HAP-1 (cell line): ENCODE measurements at regions not wholly inside any gene's neighbourhood (a gene's known extent, or its start where the extent isn't known, plus 50 kb on each side); places are given as distances from the start of the nearest gene placed in this dataset.

ENCODE experiments used
- DNase-seq, 2 experiments: peaks; one replicate each; pipeline ENCODE4 v3.0.0-alpha.2; 2016 to 2020; ENCODE audit warnings: low spot score in 2 of 2
- H3K27me3 ChIP-seq: fragments of 250-450 bp; sonication (Bioruptor Pico); 2 replicates; pipeline ENCODE4 v1.5.1; 2020; ENCODE audit warnings: low read depth, mild to moderate bottlenecking, moderate library complexity
- H3K36me3 ChIP-seq: fragments of 250-450 bp; sonication (Bioruptor Pico); replicated peaks from 2 replicates; pipeline ENCODE4 v1.5.1; 2020; ENCODE audit warnings: mild to moderate bottlenecking
- H3K4me1 ChIP-seq: fragments of 250-450 bp; sonication (Bioruptor Pico); 2 replicates; pipeline ENCODE4 v1.5.1; 2020; ENCODE audit warnings: mild to moderate bottlenecking
- H3K4me3 ChIP-seq: fragments of 250-450 bp; sonication (Bioruptor Pico); 2 replicates; pipeline ENCODE4 v1.5.1; 2020; ENCODE audit warnings: mild to moderate bottlenecking, moderate library complexity
- H3K9me3 ChIP-seq: fragments of 250-450 bp; sonication (Bioruptor Pico); 2 replicates; pipeline ENCODE4 v1.5.1; 2020; ENCODE audit warnings: mild to moderate bottlenecking, moderate library complexity
- in situ Hi-C: fragments of 300-500 bp; cut with MboI; formaldehyde crosslinking; loops from 3 replicates; pipeline ENCODE4 v1.14.3; 2020; ENCODE audit warnings: low sequenced_read_pairs, inconsistent platforms, mixed read lengths

- H3K4me1 ChIP-seq: no peaks in the 10 kb centered on the region
- no peak overlapping the region for H3K4me3 ChIP-seq
- H3K36me3 ChIP-seq: no peaks in the 10 kb centered on the region
- in situ Hi-C loops: no loop called here
- no peaks in the 10 kb centered on the region for H3K9me3 ChIP-seq
- H3K27me3 ChIP-seq: no peaks in the 10 kb centered on the region
- DNase-seq: no peak
Measured at GRCh38 chr20:52593654-52594053, 378.5 kb upstream of the TSHZ2 start.

DNA sequence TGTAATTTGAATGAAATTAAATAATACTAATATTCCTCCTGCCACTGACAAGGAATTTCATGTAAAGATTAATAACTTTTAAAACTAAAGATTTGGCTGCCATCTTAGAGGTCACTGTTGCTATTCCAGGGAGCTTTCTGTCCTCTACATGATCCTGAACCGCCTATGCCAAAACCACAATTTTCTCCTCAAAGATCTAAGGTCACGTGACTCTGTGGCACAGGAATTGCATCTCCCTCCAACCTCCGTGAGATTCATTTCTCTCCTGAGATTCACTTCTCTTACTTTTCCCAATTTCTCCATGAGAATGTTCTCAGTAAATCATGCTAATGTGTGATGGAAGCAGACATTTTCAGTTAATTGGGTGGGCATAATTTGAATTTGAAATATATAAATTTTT lies 379.6 kb upstream of the TSHZ2 start:
- Histone ChIP-seq H3K4me3 (no peak overlapping the region), H3K27me3 (no peaks in the 10 kb centered on the region), H3K36me3 (no peaks in the 10 kb centered on the region), H3K4me1 (no peaks in the 10 kb centered on the region), H3K9me3 (no peaks in the 10 kb centered on the region)
- no peak for DNase-seq
- in situ Hi-C loops: no loop called here

GRCh38 chr20:52590100-52590499 lies 382.1 kb upstream of the TSHZ2 start:
- in situ Hi-C loops: no loop called here
- Histone ChIP-seq H3K27me3 (no peaks in the 10 kb centered on the region), H3K9me3 (no peaks in the 10 kb centered on the region), H3K4me3 (no peak overlapping the region), H3K36me3 (no peaks in the 10 kb centered on the region), H3K4me1 (no peaks in the 10 kb centered on the region)
- no peak for DNase-seq

DNA sequence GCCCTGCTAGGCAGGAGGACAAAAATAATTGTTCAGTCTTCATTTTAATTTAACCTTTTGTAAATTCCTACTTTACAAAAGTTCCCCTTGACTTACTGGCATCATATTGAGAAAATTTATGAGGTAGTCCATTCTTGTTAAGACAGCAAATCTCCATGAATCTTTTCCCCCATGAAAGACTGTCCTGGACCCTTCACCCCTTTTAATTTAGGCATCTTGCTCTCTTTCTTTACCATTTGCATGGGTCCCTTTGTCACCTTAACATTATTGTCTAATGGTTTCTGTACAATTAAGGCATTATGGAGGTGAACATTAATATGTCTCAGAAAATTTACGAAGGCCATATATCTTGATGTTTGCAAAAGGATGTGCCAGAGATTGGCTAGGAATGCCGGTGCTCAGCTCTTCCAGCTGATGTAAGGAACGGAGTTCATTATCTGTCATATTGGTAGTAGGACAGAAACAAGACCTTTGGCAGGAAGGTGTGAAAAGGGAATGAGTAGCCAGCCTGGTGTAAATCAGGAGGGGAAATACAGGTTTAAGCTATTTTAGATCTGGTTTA lies 382.8 kb upstream of the TSHZ2 start:
- Histone ChIP-seq H3K4me3 (no peak overlapping the region), H3K4me1 (no peaks in the 10 kb centered on the region), H3K27me3 (no peaks in the 10 kb centered on the region), H3K36me3 (no peaks in the 10 kb centered on the region), H3K9me3 (no peaks in the 10 kb centered on the region; the same call in 1 of the 2 replicates)
- in situ Hi-C loops: no loop called here
- DNase-seq: no peak

GRCh38 chr20:52586660-52587059 lies 385.5 kb upstream of the TSHZ2 start:
- Histone ChIP-seq H3K4me3 (no peak overlapping the region), H3K27me3 (no peaks in the 10 kb centered on the region), H3K36me3 (no peaks in the 10 kb centered on the region), H3K4me1 (no peaks in the 10 kb centered on the region), H3K9me3 (no peaks in the 10 kb centered on the region; the same call in 1 of the 2 replicates)
- in situ Hi-C loops: no loop called here
- DNase-seq: no peak

DNA sequence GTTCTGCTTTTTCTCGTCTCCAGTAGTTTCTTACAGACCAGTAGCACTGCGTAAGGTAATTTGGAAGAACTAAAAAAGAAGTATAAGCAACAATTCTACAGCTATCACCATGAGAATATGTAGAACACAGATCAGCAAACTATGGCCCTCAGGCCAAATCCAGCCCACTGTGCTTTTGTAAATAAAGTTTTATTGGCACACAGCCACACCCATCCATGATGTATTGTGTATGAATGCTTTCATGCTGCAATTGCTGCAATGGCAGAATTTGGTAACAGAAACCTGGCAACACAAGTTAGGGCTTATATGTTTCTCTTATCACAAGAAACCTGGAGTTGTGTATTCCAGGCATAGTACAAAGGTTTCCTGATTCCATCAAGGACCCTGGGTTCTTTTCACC lies 386.8 kb upstream of the TSHZ2 start:
- Histone ChIP-seq H3K9me3 (no peaks in the 10 kb centered on the region; the same call in 1 of the 2 replicates), H3K4me1 (no peaks in the 10 kb centered on the region), H3K36me3 (no peaks in the 10 kb centered on the region), H3K4me3 (no peak overlapping the region), H3K27me3 (no peaks in the 10 kb centered on the region)
- in situ Hi-C loops: no loop called here
- no peak for DNase-seq

DNA sequence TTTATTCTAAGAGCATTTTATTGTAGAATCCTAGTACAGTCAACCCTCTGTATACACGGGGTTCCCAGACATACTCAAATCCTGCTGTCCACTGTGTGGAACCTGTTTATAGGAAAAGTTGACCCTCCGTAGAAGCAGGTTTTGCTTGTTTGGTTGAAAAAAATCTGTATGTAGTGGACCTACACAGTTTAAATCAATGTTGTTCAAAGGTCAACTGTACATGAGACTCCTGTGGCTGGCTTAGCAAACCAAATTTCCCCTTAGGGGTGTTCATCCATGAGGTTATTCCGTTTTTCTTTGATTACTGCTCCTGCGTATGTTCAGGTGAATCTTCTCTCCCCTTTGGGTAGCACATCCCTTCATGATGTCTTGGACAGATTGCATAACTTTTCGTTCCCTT lies 387.0 kb upstream of the ZFP64 start:
- Histone ChIP-seq H3K4me1 (no peaks in the 10 kb centered on the region), H3K4me3 (no peak overlapping the region), H3K9me3 (no peaks in the 10 kb centered on the region), H3K27me3 (no peaks in the 10 kb centered on the region), H3K36me3 (no peaks in the 10 kb centered on the region)
- in situ Hi-C loops: no loop called here
- DNase-seq: no peak

- no peak for DNase-seq
- no peak overlapping the region for H3K4me3 ChIP-seq
- H3K36me3 ChIP-seq: no peaks in the 10 kb centered on the region
- no peaks in the 10 kb centered on the region for H3K4me1 ChIP-seq
- no peaks in the 10 kb centered on the region for H3K9me3 ChIP-seq
- no peaks in the 10 kb centered on the region for H3K27me3 ChIP-seq
- in situ Hi-C loops: no loop called here
Measured at GRCh38 chr20:52577696-52578095, 386.1 kb upstream of the ZFP64 start.

DNA sequence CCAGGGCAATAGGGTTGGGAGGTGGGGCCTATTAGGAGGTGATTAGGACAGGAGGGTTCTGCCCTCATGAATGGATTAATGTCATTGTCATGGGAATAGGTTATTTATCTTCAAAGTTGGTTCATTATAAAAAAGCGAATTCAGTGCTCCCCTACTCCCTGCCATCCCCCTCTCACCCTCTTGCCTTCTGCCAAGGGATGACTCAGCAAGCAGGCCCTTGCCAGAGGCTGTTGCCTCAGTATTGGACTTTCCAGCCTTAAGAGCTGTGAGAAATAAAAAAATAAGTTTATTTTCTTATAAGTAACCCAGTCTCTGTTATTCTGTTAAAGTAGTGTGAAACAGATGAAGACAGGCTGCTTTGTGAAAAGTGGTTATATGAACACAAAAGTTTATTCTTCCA lies 381.1 kb upstream of the ZFP64 start:
- DNase-seq: no peak
- in situ Hi-C loops: no loop called here

DNA sequence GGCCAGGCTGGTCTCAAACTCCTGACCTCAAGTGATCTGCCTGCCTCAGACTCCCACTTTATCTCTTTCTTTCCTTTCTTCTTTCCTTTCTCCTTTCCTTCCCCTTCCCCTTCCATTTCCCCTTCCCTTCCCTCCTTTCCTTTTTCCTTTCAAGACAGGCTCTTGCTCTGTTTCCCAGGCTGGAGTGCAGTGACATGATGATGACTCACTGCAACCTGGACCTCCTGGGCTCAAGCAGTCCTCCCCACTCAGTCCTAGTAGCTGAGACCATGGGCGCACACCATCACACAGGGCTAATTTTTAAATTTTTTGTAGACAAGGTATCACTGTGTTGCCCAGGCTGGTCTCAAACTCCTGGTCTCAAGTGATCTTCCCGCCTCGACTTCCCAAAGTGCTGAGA lies 377.6 kb upstream of the ZFP64 start:
- in situ Hi-C loops: no loop called here
- no peaks in the 10 kb centered on the region for H3K4me1 ChIP-seq
- H3K4me3 ChIP-seq: no peak overlapping the region
- no peak for DNase-seq
- no peaks in the 10 kb centered on the region for H3K9me3 ChIP-seq
- H3K27me3 ChIP-seq: no peaks in the 10 kb centered on the region
- H3K36me3 ChIP-seq: no peaks in the 10 kb centered on the region

More for the DNA sequence above, 381.1 kb upstream of the ZFP64 start:
- no peak overlapping the region for H3K4me3 ChIP-seq
- no peaks in the 10 kb centered on the region for H3K27me3 ChIP-seq
- no peaks in the 10 kb centered on the region for H3K9me3 ChIP-seq
- no peaks in the 10 kb centered on the region for H3K4me1 ChIP-seq
- no peaks in the 10 kb centered on the region for H3K36me3 ChIP-seq

DNA sequence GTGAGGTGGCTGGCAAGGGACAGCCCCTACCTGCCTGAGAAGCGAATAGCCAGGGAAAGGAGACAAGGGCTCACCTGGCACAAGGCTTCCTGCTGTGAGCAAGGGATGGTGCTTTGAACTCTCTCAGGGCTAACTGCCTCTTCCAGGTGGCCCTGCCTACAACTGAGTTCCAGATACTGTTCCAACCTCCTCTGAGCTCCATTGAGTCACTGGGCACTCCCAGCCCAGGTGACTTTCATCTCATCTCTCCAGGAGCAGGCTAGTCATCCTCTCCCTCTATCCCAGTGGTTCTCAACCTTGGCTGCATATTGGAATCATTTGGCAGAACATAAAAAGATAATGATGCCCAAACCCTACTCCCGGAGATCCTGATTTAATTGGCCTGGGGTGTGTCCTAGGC lies 374.0 kb upstream of the ZFP64 start:
- H3K4me3 ChIP-seq: no peak overlapping the region
- no peaks in the 10 kb centered on the region for H3K4me1 ChIP-seq
- no peaks in the 10 kb centered on the region for H3K36me3 ChIP-seq
- H3K27me3 ChIP-seq: no peaks in the 10 kb centered on the region
- no peak for DNase-seq
- no peaks in the 10 kb centered on the region for H3K9me3 ChIP-seq
- in situ Hi-C loops: no loop called here

DNA sequence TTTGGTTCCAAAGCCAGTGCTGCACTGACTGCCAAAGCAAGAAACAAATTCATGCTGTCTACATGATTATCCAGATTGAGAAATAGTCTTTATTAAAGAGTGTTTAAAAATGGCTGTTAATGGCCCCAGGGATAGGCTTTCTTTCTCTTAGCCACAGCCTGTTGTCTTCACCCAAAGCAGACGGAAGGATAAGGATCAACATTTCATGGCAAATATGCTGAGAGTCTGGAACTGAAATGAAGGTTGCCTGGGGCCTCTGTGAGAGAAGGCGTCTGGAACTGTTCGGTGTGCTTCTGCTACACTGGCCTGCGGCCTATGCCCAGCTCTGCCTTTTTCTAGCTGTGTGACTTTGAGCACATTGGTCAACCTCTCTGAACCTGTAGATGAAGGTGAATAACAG lies 373.0 kb upstream of the ZFP64 start:
- no peaks in the 10 kb centered on the region for H3K4me1 ChIP-seq
- no peak for DNase-seq
- H3K9me3 ChIP-seq: no peaks in the 10 kb centered on the region
- H3K4me3 ChIP-seq: no peak overlapping the region
- in situ Hi-C loops: no loop called here
- no peaks in the 10 kb centered on the region for H3K27me3 ChIP-seq
- H3K36me3 ChIP-seq: no peaks in the 10 kb centered on the region

- Histone ChIP-seq H3K4me3 (no peak overlapping the region), H3K27me3 (no peaks in the 10 kb centered on the region), H3K9me3 (no peaks in the 10 kb centered on the region), H3K36me3 (no peaks in the 10 kb centered on the region), H3K4me1 (no peaks in the 10 kb centered on the region)
- in situ Hi-C loops: no loop called here
- DNase-seq: no peak
Measured at GRCh38 chr20:52552181-52552872, 360.7 kb upstream of the ZFP64 start.

GRCh38 chr20:52542131-52542530 lies 350.6 kb upstream of the ZFP64 start:
- Histone ChIP-seq H3K4me1 (no peaks in the 10 kb centered on the region), H3K27me3 (no peaks in the 10 kb centered on the region), H3K9me3 (no peaks in the 10 kb centered on the region), H3K36me3 (no peaks in the 10 kb centered on the region), H3K4me3 (no peak overlapping the region)
- DNase-seq: no peak
- in situ Hi-C loops: no loop called here

- in situ Hi-C loops: no loop called here
Measured at GRCh38 chr20:52540509-52540908, 348.9 kb upstream of the ZFP64 start.

More at GRCh38 chr20:52540509-52540908, 348.9 kb upstream of the ZFP64 start:
- H3K4me3 ChIP-seq: no peak overlapping the region
- no peaks in the 10 kb centered on the region for H3K27me3 ChIP-seq
- H3K4me1 ChIP-seq: no peaks in the 10 kb centered on the region
- no peaks in the 10 kb centered on the region for H3K9me3 ChIP-seq
- DNase-seq: no peak
- no peaks in the 10 kb centered on the region for H3K36me3 ChIP-seq
